Tibial artery (tissue), 4 donors: ENCODE measurements at regions not wholly inside any gene's neighbourhood (a gene's known extent, or its start where the extent isn't known, plus 50 kb on each side); places are given as distances from the start of the nearest gene placed in this dataset.

Source experiments
- DNase-seq, 2 donors: peaks; one replicate each; pipeline ENCODE4 v3.0.0-alpha.2; 2019
- H3K27ac ChIP-seq, 2 donors: fragments of 200-600 bp; sonication (generic) in 1 of 2; 1 replicate in 1 of 2; 2 replicates in 1 of 2; pipeline ENCODE4 v1.5.1; 2018 to 2019; ENCODE audit warnings: mild to moderate bottlenecking in 1 of 2
- H3K27me3 ChIP-seq, 2 donors: fragments of 200-600 bp; sonication (generic) in 1 of 2; one replicate each; pipeline versions ENCODE4 v1.5.1 to v1.6.0; 2016 to 2019
- H3K36me3 ChIP-seq, 3 donors: fragments of 200-600 bp; sonication (generic) in 2 of 3; one replicate each; pipeline ENCODE4 v1.5.1; 2016 to 2019; ENCODE audit warnings: mild to moderate bottlenecking in 2 of 3
- H3K4me1 ChIP-seq, 4 donors: fragments of 200-600 bp; sonication (generic) in 2 of 4; 1 replicate in 3 of 4; 2 replicates in 1 of 4; pipeline ENCODE4 v1.5.1; 2016 to 2019
- H3K4me3 ChIP-seq, 2 donors: fragments of 200-600 bp; sonication (generic) in 1 of 2; 1 replicate in 1 of 2; 2 replicates in 1 of 2; pipeline ENCODE4 v1.5.1; 2018 to 2019; ENCODE audit warnings: mild to moderate bottlenecking in 2 of 2
- H3K9me3 ChIP-seq, 3 donors: fragments of 200-600 bp; sonication (generic) in 1 of 3; one replicate each; pipeline ENCODE4 v1.5.1; 2016 to 2019
- CTCF ChIP-seq, 2 experiments: fragments of 200-600 bp in 1 of 2; fragments of 450-650 bp in 1 of 2; IDR thresholded peaks; one replicate each; pipeline ENCODE4 v1.5.1; 2017 to 2019; ENCODE audit warnings: antibody characterized with exemption in 2 of 2, mild to moderate bottlenecking in 1 of 2, moderate library complexity in 1 of 2
- intact Hi-C: fragments of 100-400 bp; cut with DNase I; formaldehyde crosslinking; loops from one replicate; pipeline ENCODE4 v1.15.0; 2023; ENCODE audit warnings: low total_unique reads

DNA sequence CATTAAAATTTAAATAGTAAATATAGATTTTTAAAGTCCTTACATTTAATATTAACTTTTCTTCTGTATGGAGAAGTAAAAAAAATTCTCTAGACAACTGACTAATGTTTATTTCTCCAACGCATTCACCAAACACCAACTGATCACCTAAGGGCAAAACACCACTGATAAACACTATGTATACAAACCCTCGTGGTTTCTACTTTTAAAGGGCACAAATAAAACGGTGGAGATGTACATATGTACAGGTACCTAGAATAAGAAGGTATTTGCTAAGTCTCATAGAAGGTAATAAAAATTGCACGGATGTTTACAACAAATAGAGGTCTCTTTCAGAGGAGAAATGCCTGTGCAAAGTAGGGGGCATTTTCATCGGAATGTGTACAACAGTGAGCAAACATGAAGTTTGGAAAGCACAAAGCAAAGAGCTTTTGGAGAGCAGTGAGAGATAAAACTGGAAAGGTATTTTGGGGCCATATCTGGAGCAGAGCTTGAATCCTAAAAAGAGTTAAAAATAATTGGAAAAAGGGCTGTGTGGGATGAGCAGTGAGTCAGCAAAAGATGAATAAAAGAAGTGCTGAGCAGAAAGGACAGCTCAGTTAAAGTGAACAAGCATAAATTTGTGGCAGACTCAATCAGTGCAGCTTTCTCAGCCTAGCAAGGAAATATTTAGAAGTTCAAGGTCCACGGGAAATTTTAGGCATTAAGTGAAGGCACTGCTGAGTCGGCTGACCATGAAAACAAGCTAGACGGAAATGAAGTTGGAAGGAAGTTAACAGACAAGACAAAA is 160.0 kb downstream of the TMEM161B start:
- intact Hi-C loops, result no loop called here
- no peak for TF ChIP-seq CTCF (IDR thresholded peaks at IDR 0.05)
- DNase-seq, result no peak

GRCh38 chr5:88094906-88095496 is 173.6 kb downstream of the TMEM161B start:
- no peaks in the 10 kb centered on the region for H3K27me3 ChIP-seq
- no peaks in the 10 kb centered on the region for H3K4me1 ChIP-seq
- H3K27ac ChIP-seq, result no peak overlapping the region
- H3K36me3 ChIP-seq, result no peaks in the 10 kb centered on the region
- intact Hi-C loops, result no loop called here
- no peak for TF ChIP-seq CTCF (IDR thresholded peaks at IDR 0.05)
- H3K4me3 ChIP-seq, result no peak overlapping the region
- no peak for DNase-seq
- no peaks in the 10 kb centered on the region for H3K9me3 ChIP-seq

More for the DNA sequence above, 160.0 kb downstream of the TMEM161B start:
- Histone ChIP-seq H3K27ac (no peak overlapping the region), H3K9me3 (no peaks in the 10 kb centered on the region), H3K27me3 (no peaks in the 10 kb centered on the region), H3K4me1 (no peaks in the 10 kb centered on the region), H3K36me3 (no peaks in the 10 kb centered on the region), H3K4me3 (no peak overlapping the region)

- intact Hi-C loops, result no loop called here
- Histone ChIP-seq H3K36me3 (no peaks in the 10 kb centered on the region), H3K4me3 (no peak overlapping the region), H3K27ac (no peak overlapping the region), H3K4me1 (no peaks in the 10 kb centered on the region), H3K27me3 (no peaks in the 10 kb centered on the region), H3K9me3 (no peaks in the 10 kb centered on the region)
- no peak for TF ChIP-seq CTCF (IDR thresholded peaks at IDR 0.05)
- no peak for DNase-seq
These were observed 174.2 kb downstream of the TMEM161B start for GRCh38 chr5:88094403-88094802.

DNA sequence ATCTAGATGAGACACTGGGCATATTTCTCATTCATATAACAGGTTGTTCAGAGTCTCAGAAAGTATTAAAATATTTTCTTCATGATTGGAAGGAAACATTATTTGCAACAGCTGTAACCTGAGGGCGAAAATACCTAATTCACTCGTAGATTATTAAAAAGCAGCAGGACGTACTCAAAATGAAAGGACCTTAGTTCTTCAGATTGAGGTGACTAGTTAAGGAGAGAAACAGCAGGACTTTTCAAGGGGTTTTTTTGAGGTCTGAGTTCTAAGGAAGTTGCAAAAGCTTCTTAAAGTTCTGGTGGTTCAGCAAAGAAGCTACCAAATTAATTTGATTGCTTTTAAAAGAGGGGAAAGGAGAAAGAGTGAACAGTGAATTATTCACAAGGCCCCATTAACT is 174.9 kb downstream of the TMEM161B start:
- intact Hi-C loops, result no loop called here
- Histone ChIP-seq H3K9me3 (no peaks in the 10 kb centered on the region), H3K27ac (no peak overlapping the region), H3K27me3 (no peaks in the 10 kb centered on the region), H3K4me3 (no peak overlapping the region), H3K36me3 (no peaks in the 10 kb centered on the region), H3K4me1 (no peaks in the 10 kb centered on the region)
- no peak for TF ChIP-seq CTCF (IDR thresholded peaks at IDR 0.05)
- DNase-seq, result no peak

DNA sequence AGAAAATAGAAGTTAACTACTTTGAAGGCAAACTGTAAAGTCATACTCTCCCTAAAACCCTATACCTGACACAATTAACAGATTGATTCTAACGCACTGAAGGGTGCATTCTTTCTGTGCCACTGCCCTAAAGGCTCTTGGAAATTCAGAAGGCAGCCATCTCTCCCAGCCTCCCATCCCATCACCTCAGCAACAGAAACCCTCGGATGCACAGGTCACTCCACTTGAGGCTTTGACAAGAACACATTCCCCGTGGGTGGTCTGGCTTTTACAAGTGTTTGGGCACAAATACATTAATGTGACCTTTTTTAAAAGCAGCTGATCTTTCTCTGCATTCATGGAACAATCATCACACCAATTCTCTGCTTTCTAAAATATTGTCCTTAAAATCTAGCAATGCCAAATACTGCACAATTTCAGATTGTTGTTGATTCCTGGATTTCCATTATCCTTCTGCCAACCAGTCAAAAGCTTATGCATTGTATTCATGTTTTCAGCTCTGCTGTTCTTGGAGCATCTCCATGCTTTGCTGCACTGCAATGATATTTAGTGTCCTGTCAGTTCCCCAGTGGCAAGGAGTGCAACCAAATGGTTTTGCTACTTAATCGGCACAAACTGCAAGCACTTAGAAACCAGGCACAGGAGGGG is 175.6 kb downstream of the TMEM161B start:
- H3K4me3 ChIP-seq, result no peak overlapping the region
- intact Hi-C loops, result no loop called here
- no peaks in the 10 kb centered on the region for H3K9me3 ChIP-seq
- H3K4me1 ChIP-seq, result no peaks in the 10 kb centered on the region
- H3K27ac ChIP-seq, result no peak overlapping the region
- no peaks in the 10 kb centered on the region for H3K27me3 ChIP-seq
- DNase-seq, result no peak
- no peaks in the 10 kb centered on the region for H3K36me3 ChIP-seq
- TF ChIP-seq CTCF (IDR thresholded peaks at IDR 0.05), result no peak
